Body of pancreas (tissue), 4 donors: ENCODE measurements at regions not wholly inside any gene's neighbourhood (a gene's known extent, or its start where the extent isn't known, plus 50 kb on each side); places are given as distances from the start of the nearest gene placed in this dataset.

Experiments used
- POLR2A ChIP-seq, 3 donors: fragments of 450-650 bp; IDR thresholded peaks; one replicate each; pipeline ENCODE4 v1.6.1; 2016; ENCODE audit warnings: antibody characterized with exemption in 3 of 3, mild to moderate bottlenecking in 2 of 3
- TF ChIP-seq, protein P1 (sequence below), 7 experiments: fragments of 450-650 bp in 4 of 7; fragments of 200-600 bp in 3 of 7; sonication (generic) in 3 of 7; IDR thresholded peaks; one replicate each; pipeline ENCODE4 v1.5.1; 2016 to 2019; ENCODE audit warnings: antibody characterized with exemption in 7 of 7

DNA sequence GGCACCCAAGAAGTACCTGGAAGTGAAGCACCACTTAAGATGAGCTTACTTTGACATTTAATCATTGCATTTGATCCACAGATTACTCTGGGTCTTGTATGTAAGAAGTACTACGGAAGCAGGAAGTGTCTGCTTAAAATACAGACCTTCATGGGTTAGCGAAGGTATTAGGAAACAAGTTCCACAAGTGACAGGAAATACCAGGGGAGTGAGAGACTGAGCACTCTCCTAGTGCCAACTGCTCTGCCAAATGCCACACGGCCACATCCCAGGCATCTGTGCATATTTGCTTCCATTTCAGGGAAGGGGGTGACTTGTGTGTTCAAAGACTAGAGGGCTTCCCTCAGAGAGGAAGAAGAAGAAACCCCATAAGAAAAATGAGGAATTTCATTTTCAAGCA, 57.2 kb upstream of the ANK3 start:
- TF ChIP-seq, protein P1, sequence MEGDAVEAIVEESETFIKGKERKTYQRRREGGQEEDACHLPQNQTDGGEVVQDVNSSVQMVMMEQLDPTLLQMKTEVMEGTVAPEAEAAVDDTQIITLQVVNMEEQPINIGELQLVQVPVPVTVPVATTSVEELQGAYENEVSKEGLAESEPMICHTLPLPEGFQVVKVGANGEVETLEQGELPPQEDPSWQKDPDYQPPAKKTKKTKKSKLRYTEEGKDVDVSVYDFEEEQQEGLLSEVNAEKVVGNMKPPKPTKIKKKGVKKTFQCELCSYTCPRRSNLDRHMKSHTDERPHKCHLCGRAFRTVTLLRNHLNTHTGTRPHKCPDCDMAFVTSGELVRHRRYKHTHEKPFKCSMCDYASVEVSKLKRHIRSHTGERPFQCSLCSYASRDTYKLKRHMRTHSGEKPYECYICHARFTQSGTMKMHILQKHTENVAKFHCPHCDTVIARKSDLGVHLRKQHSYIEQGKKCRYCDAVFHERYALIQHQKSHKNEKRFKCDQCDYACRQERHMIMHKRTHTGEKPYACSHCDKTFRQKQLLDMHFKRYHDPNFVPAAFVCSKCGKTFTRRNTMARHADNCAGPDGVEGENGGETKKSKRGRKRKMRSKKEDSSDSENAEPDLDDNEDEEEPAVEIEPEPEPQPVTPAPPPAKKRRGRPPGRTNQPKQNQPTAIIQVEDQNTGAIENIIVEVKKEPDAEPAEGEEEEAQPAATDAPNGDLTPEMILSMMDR (IDR thresholded peaks at IDR 0.05): no peak
- TF ChIP-seq POLR2A (IDR thresholded peaks at IDR 0.05): no peak
